MM.1S (cell line): ENCODE measurements at regions not wholly inside any gene's neighbourhood (a gene's known extent, or its start where the extent isn't known, plus 50 kb on each side); places are given as distances from the start of the nearest gene placed in this dataset.
A peak's percentile ranks its signal among the peaks of the same experiment; 100 is the strongest.

Experiments
- CTCF ChIP-seq: fragments of 300-600 bp; sonication (generic); IDR thresholded peaks from 2 replicates; pipeline ENCODE4 v1.5.1; 2016; ENCODE audit warnings: antibody characterized with exemption, low read length, mixed read lengths
- EZH2 ChIP-seq: fragments of 300-600 bp; sonication (generic); optimal IDR thresholded peaks from 2 replicates; pipeline ENCODE3; 2017; ENCODE audit warnings: low read depth, mild to moderate bottlenecking, antibody characterized with exemption, low read length, mixed read lengths
- EZH2phosphoT487 ChIP-seq: fragments of 300-600 bp; sonication (generic); IDR thresholded peaks from 2 replicates; pipeline ENCODE4 v1.6.1; 2018; ENCODE audit warnings: antibody characterized with exemption, low read length

GRCh38 chrX:25968920-25969319 is 169.2 kb upstream of the MAGEB18 start:
- TF ChIP-seq CTCF: peak; percentile 34
- no peak for TF ChIP-seq EZH2
- no peak for TF ChIP-seq EZH2phosphoT487
